Astrocyte (in vitro differentiated cells and primary cell): ENCODE measurements at regions not wholly inside any gene's neighbourhood (a gene's known extent, or its start where the extent isn't known, plus 50 kb on each side); places are given as distances from the start of the nearest gene placed in this dataset.

Experiments used
- EZH2 ChIP-seq: IDR thresholded peaks from 2 replicates; pipeline ENCODE4 v1.6.1; 2012; ENCODE audit warnings: mild to moderate bottlenecking, low read length, inconsistent platforms; ENCODE audit not compliant: insufficient read depth
- TF ChIP-seq, protein P1 (sequence below): IDR thresholded peaks from 2 replicates; pipeline ENCODE4 v1.5.1; 2011; ENCODE audit warnings: low read depth, mild to moderate bottlenecking, inconsistent platforms, low read length, moderate library complexity; ENCODE audit not compliant: insufficient read depth

DNA sequence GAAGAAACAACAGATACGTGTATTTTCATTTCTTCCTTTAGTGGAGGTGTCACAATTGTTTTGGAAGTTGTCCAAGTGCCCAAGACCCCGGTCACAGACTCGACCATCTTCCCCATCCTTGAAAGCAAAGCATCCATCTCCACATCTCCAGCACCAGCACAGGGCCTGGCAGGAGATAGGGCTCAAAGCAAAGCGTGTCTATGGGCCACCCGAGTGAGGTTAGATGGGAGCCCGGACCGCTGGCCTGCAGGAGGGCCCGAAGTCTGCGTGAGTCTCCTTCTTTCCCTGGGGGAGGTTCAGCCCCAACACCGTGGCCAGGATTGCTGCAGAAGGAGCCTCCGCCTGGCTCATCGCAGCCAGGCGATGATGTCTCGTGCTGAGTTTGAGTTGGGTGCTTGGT, 83.5 kb upstream of the SULF2 start:
- TF ChIP-seq, protein P1, sequence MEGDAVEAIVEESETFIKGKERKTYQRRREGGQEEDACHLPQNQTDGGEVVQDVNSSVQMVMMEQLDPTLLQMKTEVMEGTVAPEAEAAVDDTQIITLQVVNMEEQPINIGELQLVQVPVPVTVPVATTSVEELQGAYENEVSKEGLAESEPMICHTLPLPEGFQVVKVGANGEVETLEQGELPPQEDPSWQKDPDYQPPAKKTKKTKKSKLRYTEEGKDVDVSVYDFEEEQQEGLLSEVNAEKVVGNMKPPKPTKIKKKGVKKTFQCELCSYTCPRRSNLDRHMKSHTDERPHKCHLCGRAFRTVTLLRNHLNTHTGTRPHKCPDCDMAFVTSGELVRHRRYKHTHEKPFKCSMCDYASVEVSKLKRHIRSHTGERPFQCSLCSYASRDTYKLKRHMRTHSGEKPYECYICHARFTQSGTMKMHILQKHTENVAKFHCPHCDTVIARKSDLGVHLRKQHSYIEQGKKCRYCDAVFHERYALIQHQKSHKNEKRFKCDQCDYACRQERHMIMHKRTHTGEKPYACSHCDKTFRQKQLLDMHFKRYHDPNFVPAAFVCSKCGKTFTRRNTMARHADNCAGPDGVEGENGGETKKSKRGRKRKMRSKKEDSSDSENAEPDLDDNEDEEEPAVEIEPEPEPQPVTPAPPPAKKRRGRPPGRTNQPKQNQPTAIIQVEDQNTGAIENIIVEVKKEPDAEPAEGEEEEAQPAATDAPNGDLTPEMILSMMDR = no peak
- no peak for TF ChIP-seq EZH2
